ENCODE measurements at regions not wholly inside any gene's neighbourhood (a gene's known extent, or its start where the extent isn't known, plus 50 kb on each side); places are given as distances from the start of the nearest gene placed in this dataset.

DNA sequence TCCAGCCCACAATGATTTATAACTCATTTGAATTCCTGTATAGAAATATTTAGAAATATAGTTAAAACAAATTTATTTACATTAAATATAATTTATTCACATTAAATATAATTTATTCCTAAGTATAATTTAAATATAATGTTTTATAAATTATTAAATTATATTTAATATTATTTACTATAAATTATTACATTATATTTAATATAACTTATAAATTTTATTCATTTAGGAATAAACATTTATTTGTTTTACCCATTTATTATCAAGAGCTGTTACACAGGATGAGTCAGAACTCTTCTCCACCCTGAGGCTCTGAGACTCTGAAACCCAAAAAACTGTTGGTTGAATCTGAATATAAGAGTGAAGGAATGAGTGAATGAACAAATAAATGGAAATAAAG, 170.9 kb upstream of the OBI1 start:
- DNase-seq = no peak
- Histone ChIP-seq H3K27ac (no peak overlapping the region), H3K4me1 (replicated peaks in 1 of 2) (no peaks in the 10 kb centered on the region), H3K9me3 (replicated peaks in 1 of 3) (no peaks in the 10 kb centered on the region), H3K4me3 (no peak overlapping the region), H3K27me3 (no peaks in the 10 kb centered on the region), H3K36me3 (replicated peaks in 1 of 2) (no peaks in the 10 kb centered on the region)
- intact Hi-C loops (cut with DNase I) = no loop called here
- no peak for TF ChIP-seq POLR2A (IDR thresholded peaks at IDR 0.05)
- TF ChIP-seq, protein P1, sequence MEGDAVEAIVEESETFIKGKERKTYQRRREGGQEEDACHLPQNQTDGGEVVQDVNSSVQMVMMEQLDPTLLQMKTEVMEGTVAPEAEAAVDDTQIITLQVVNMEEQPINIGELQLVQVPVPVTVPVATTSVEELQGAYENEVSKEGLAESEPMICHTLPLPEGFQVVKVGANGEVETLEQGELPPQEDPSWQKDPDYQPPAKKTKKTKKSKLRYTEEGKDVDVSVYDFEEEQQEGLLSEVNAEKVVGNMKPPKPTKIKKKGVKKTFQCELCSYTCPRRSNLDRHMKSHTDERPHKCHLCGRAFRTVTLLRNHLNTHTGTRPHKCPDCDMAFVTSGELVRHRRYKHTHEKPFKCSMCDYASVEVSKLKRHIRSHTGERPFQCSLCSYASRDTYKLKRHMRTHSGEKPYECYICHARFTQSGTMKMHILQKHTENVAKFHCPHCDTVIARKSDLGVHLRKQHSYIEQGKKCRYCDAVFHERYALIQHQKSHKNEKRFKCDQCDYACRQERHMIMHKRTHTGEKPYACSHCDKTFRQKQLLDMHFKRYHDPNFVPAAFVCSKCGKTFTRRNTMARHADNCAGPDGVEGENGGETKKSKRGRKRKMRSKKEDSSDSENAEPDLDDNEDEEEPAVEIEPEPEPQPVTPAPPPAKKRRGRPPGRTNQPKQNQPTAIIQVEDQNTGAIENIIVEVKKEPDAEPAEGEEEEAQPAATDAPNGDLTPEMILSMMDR (IDR thresholded peaks at IDR 0.05) = no peak

DNA sequence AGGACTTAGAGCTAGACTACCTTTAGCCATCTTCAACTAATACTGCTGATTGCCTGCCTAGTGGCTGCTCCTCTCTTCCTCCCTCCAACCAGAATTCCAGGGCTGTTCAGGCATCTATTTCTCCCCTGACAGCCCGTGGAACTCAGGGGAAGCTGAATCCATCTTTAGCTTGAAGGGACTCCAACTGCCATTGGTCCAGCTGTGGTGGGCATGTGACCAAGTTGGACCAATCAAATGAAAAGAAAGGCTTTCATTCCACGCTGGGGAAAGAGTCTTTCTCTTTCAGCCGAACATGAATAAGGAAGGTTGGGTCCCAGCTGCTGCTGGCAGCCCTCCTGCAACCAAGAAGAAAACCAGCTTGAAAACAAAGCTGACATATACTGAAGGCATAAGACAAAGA, 168.5 kb upstream of the OBI1 start:
- H3K4me1 ChIP-seq (replicated peaks in 1 of 2) = no peaks in the 10 kb centered on the region
- H3K27ac ChIP-seq = no peak overlapping the region
- TF ChIP-seq, protein P1 (IDR thresholded peaks at IDR 0.05) = no peak
- no peak for TF ChIP-seq POLR2A (IDR thresholded peaks at IDR 0.05)
- no peaks in the 10 kb centered on the region for H3K9me3 ChIP-seq (replicated peaks in 1 of 3)
- intact Hi-C loops (cut with DNase I) = no loop called here
- H3K36me3 ChIP-seq (replicated peaks in 1 of 2) = no peaks in the 10 kb centered on the region
- H3K27me3 ChIP-seq = no peaks in the 10 kb centered on the region
- no peak for DNase-seq
- H3K4me3 ChIP-seq = no peak overlapping the region
- WGBS, 4 donors = 38 to 61% (median 57%) methylated on average over 3 of the region's 3 CpGs

DNA sequence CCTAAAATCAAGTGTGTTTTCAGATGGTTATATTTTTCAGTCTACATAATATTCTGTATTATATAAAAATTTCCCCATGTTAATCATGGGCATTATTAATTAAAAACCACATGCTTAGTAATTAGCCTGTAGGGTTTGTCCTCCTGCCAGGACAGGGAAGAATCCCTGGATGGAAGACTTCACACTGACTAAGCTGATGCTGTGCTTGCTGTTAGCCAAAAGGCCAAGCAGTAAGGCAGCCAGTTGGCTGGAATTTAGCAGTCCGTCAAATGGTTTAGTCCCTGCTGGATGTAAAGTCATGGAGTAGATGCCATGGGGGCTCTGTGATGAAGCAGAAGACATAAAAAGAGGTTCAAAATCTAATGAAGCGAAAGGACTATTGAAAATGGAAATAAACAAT, 168.0 kb upstream of the OBI1 start:
- 49 to 82% (median 70%) methylated on average over 2 of the region's 2 CpGs for WGBS, 4 donors
- no peaks in the 10 kb centered on the region for H3K27me3 ChIP-seq
- TF ChIP-seq POLR2A (IDR thresholded peaks at IDR 0.05) = no peak

DNA sequence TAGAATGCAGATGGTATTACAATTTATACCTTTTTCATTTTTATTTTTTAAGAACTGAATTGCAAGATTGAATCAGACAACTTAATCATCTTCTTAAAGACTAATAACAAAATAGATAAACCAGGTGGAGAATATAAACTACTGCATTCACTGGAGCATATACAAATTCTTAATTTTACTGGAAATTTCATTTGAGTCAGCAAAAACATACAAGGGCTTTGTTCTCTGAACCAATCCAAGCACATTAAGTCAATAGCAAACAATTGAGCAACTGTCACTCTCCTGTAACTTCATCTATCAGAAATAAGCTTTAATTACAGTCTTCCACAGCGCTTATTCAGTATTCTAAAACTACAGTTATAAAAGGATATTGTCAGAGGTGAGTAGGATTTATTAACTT, 167.4 kb upstream of the OBI1 start:
- 71 to 74% (median 72%) methylated on average over 1 of the region's 1 CpG for WGBS, 4 donors
- Histone ChIP-seq H3K27ac (no peak overlapping the region), H3K9me3 (replicated peaks in 1 of 3) (no peaks in the 10 kb centered on the region), H3K36me3 (replicated peaks in 1 of 2) (no peaks in the 10 kb centered on the region), H3K27me3 (no peaks in the 10 kb centered on the region), H3K4me1 (replicated peaks in 1 of 2) (no peaks in the 10 kb centered on the region), H3K4me3 (no peak overlapping the region)
- DNase-seq = no peak
- intact Hi-C loops (cut with DNase I) = no loop called here
- TF ChIP-seq, protein P1 (IDR thresholded peaks at IDR 0.05) = no peak
- no peak for TF ChIP-seq POLR2A (IDR thresholded peaks at IDR 0.05)

More for the DNA sequence above, 168.0 kb upstream of the OBI1 start:
- H3K4me1 ChIP-seq (replicated peaks in 1 of 2) = no peaks in the 10 kb centered on the region
- H3K27ac ChIP-seq = no peak overlapping the region
- no peaks in the 10 kb centered on the region for H3K36me3 ChIP-seq (replicated peaks in 1 of 2)
- no peaks in the 10 kb centered on the region for H3K9me3 ChIP-seq (replicated peaks in 1 of 3)
- intact Hi-C loops (cut with DNase I) = no loop called here
- H3K4me3 ChIP-seq = no peak overlapping the region
- DNase-seq = no peak

DNA sequence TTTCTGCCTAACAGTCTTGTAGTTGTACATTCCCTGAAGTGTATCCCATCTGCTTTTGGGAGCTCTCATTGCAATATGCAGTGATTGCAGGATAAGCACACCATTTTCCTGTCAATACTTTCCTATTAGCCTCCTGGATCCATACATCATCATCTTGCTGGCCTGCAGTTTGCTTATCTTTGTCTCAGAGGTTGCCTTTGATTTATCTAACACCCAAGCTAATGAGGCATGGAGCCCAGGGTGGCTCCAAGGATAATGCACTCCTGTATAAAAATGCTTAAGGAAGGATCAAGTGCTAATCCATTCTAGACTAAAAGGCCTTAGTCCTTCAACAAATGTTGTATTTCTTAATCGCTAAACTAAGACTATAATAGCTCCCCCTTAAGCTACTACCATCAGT, 161.6 kb upstream of the OBI1 start:
- H3K4me1 ChIP-seq (replicated peaks in 1 of 2) = no peaks in the 10 kb centered on the region
- H3K9me3 ChIP-seq (replicated peaks in 1 of 3) = no peaks in the 10 kb centered on the region
- TF ChIP-seq, protein P1 (IDR thresholded peaks at IDR 0.05) = no peak
- no peak for TF ChIP-seq POLR2A (IDR thresholded peaks at IDR 0.05)
- H3K27ac ChIP-seq = no peak overlapping the region
- H3K4me3 ChIP-seq = no peak overlapping the region
- DNase-seq = no peak
- 67 to 78% (median 73%) methylated on average over 1 of the region's 1 CpG for WGBS, 4 donors
- no peaks in the 10 kb centered on the region for H3K27me3 ChIP-seq
- H3K36me3 ChIP-seq (replicated peaks in 1 of 2) = no peaks in the 10 kb centered on the region
- intact Hi-C loops (cut with DNase I) = no loop called here

Measured in adrenal gland (tissue), 9 donors.